ENCODE measurements at regions not wholly inside any gene's neighbourhood (a gene's known extent, or its start where the extent isn't known, plus 50 kb on each side); places are given as distances from the start of the nearest gene placed in this dataset.

DNA sequence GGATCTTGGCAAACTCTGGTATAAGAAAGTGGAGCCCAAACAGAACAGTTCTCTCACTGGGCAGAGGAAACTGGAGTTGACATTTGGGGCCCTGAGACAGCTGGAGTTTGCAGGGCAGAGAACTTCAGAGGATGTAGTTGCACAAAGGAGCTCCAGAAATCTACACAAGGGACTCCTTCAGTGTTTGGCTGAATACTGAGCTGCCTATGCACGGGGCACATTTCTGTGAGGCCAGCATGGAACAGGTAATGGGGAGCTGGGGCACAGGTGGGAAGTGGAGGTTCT, 169.3 kb downstream of the ANKRD60 start:
- no peak for TF ChIP-seq CTCF (IDR thresholded peaks at IDR 0.05)

GRCh38 chr20:58058421-58059259, 169.8 kb downstream of the ANKRD60 start:
- Mint-ChIP-seq H3K9me3 (peaks cover 13% of the 10 kb centered on the region), H3K27ac (no peak overlapping the region), H3K4me3 (no peak overlapping the region), H3K4me1 (no peaks in the 10 kb centered on the region), H3K27me3 (ENCODE audit: low read depth, poor library complexity) (peaks cover 9% of the 10 kb centered on the region), H3K36me3 (ENCODE audit: low read depth) (no peaks in the 10 kb centered on the region)
- TF ChIP-seq CTCF (IDR thresholded peaks at IDR 0.05) = no peak
- DNase-seq = no peak

More for the DNA sequence above, 169.3 kb downstream of the ANKRD60 start:
- no peaks in the 10 kb centered on the region for H3K36me3 Mint-ChIP-seq (ENCODE audit: low read depth)
- H3K4me1 Mint-ChIP-seq = no peaks in the 10 kb centered on the region
- no peak overlapping the region for H3K27ac Mint-ChIP-seq
- DNase-seq = no peak
- H3K9me3 Mint-ChIP-seq = peaks cover 13% of the 10 kb centered on the region
- H3K4me3 Mint-ChIP-seq = no peak overlapping the region
- H3K27me3 Mint-ChIP-seq (ENCODE audit: low read depth, poor library complexity) = peaks cover 9% of the 10 kb centered on the region

- peaks cover 2% of the 10 kb centered on the region for H3K9me3 Mint-ChIP-seq
- no peaks in the 10 kb centered on the region for H3K4me1 Mint-ChIP-seq
- H3K4me3 Mint-ChIP-seq = no peak overlapping the region
- no peaks in the 10 kb centered on the region for H3K36me3 Mint-ChIP-seq (ENCODE audit: low read depth)
- TF ChIP-seq CTCF (IDR thresholded peaks at IDR 0.05) = no peak
- no peak overlapping the region for H3K27ac Mint-ChIP-seq
- H3K27me3 Mint-ChIP-seq (ENCODE audit: low read depth, poor library complexity) = peaks cover 9% of the 10 kb centered on the region
- no peak for DNase-seq
These were observed 171.3 kb downstream of the ANKRD60 start for GRCh38 chr20:58056921-58057686.

DNA sequence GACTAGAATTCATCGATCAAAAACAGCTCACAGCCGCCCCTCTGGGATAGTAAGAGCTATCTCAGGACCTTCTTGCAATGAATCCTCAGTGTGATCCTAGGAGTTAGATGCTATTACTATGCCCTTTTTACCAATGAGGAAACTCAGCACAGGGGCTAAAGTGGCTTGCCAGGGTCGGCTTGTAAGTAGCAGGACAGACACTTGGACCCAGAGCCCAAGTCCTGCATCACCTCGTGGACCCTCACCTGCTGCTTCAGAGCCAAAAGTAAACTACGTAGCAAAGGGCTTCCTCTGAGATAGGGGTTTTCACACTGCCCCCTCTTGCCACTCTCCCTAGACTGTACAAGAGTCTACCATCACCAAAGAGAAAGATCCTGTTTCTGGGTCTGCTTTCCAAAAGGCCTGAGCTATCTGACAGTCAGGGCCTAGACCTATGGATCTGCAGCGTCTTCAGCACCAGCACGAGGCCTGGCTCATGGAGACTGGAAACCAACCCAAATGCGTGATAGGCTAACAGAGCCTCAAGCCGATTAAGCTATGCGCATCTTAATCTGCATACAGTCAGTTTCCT, 172.3 kb downstream of the ANKRD60 start:
- Mint-ChIP-seq H3K4me1 (no peaks in the 10 kb centered on the region), H3K9me3 (peaks cover 9% of the 10 kb centered on the region), H3K4me3 (no peak overlapping the region), H3K27ac (no peak overlapping the region), H3K36me3 (ENCODE audit: low read depth) (no peaks in the 10 kb centered on the region), H3K27me3 (ENCODE audit: low read depth, poor library complexity) (peaks cover 9% of the 10 kb centered on the region)
- no peak for TF ChIP-seq CTCF (IDR thresholded peaks at IDR 0.05)
- no peak for DNase-seq

DNA sequence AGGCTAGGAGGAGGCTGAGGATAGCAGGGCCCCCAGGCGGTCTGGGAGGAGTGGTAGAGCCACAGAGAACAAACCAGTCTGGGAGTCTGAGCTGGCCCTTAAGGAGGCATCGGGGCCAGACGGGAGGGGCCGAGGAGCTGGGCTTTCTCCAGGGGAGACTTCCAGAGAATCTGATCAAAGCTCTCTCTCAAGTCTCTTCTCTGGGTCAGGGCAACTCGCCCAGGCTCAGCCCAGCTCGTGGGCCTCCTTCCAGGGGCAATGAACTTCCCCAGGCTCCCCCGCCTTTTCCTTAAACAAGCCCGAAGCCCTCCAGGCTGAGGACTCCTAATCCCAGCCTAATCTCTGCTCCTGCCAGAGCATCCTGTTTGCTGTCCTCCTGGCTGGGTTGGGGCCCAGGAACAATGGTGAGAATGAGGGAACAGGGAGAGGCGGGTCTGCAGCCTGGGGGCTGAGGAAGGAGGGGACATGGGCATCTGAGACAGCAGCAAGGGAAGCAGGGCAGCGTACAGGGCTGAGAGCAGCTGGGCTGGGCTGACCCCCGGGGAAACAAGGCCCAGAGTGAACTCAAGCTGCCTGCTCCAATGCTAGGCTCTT, 173.6 kb downstream of the ANKRD60 start:
- TF ChIP-seq CTCF (IDR thresholded peaks at IDR 0.05) = no peak
- Mint-ChIP-seq H3K4me1 (no peaks in the 10 kb centered on the region), H3K36me3 (ENCODE audit: low read depth) (no peaks in the 10 kb centered on the region), H3K27ac (no peak overlapping the region), H3K9me3 (peaks cover 15% of the 10 kb centered on the region), H3K4me3 (no peak overlapping the region), H3K27me3 (ENCODE audit: low read depth, poor library complexity) (peaks cover 9% of the 10 kb centered on the region)
- DNase-seq = no peak
